GM10847 (cell line): ENCODE measurements at regions not wholly inside any gene's neighbourhood (a gene's known extent, or its start where the extent isn't known, plus 50 kb on each side); places are given as distances from the start of the nearest gene placed in this dataset.

Source experiments
- POLR2A ChIP-seq: IDR thresholded peaks from 2 replicates; pipeline ENCODE4 v1.6.1; 2011; ENCODE audit not compliant: insufficient read length; ENCODE audit errors: extremely low read depth

GRCh38 chr16:86344881-86345280, 165.4 kb upstream of the FOXF1 start:
- no peak for TF ChIP-seq POLR2A

GRCh38 chr16:86345516-86345915, 164.8 kb upstream of the FOXF1 start:
- no peak for TF ChIP-seq POLR2A

GRCh38 chr16:86346034-86346433, 164.3 kb upstream of the FOXF1 start:
- TF ChIP-seq POLR2A: no peak

DNA sequence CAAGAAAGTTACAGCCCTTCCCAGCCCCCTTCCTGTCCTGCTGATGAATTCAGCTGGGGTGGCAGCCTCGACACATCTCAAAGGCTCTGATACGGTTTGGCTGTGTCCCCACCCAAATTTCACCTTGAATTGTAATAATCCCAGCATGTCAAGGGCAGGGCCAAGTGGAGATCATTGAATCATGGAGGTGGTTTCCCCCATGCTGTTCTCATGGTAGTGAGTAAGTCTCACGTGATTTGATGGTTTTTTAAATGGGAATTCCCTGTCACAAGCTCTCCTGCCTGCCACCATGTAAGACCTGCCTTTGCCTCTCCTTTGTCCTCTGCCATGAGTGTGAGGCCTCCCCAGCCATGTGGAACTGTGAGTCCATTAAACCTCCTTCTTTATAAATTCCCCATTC, 163.2 kb upstream of the FOXF1 start:
- no peak for TF ChIP-seq POLR2A

- TF ChIP-seq POLR2A: no peak
Observed at GRCh38 chr16:86347916-86348555, 162.3 kb upstream of the FOXF1 start.

DNA sequence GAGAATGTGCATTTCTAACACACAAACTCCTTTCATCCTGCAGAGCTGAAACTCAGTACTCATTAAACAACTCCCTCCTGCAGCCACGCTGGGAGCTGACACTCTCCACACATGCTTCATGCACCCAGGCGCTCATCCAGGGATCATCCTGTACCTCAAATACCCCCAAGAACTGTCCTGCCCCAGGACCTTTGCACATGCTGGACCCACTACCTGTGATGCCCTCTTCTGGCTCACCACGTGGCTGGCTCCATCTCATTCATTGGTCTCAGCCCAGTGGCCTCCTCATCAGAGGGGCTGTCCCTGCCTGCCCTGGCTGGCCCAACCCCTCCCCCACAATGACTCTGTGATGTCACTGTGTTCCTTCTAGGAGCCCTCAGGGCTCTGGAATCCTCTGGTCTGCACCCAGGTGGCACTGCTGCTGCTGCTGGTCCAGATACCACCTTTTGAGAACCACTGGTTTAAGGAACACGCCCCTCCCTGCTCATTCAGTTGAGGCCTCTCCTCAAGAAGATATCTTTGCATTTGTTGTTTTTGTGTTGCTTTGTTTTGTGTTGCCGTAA, 160.9 kb upstream of the FOXF1 start:
- no peak for TF ChIP-seq POLR2A

DNA sequence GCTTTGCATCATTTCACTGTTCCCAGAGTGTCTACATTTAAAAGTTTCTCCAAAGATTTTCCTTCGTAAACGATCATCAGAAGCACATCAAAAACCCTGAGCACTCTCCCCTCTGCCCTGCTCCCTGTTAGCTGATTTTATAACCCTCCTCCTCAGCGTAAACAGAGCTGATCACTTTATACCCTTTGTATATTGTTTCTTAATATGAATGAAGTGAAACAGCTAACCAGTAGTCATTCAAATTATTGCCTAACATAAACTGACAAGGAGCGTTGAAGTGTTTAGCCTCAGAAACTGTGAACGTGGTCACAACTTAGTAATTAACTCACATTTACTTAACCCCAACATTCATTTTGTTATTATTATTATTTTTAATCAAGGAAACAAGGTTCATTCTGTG, 160.0 kb upstream of the FOXF1 start:
- no peak for TF ChIP-seq POLR2A

DNA sequence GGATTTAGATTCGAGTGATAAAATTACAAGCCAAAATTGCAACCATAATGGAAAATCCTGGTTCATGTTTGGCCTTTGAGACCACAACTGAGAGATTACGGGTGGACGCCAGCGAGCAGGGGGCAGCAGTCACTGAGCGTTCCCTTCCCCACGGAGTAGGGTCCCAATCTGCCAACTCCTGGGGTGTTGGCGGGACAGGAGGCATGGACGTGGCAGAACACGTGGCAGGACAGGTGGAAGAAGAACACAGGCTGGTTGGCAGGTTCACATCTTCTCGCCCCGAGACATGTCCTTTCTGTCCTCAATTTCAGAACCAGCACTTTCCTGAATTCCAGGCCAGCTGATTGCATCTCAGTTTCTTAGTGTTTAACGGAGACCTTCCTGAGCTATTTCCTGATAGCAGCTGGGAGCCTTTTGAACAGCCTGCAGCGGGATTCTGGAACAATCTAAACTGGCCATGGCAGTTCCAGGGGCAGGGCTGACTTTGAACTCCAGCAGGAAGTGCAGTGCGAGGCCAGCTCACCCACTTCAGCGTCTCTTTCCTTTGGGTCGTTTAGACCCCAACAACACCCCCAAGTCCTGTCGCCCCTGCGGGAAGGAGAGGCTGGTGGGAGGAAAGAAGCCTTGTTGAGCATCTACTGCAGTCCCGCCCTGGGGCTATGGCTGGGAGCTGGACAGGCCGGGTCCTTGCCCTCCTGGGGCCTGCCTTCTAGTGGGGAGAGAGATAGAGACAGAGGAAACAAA, 159.1 kb upstream of the FOXF1 start:
- no peak for TF ChIP-seq POLR2A

DNA sequence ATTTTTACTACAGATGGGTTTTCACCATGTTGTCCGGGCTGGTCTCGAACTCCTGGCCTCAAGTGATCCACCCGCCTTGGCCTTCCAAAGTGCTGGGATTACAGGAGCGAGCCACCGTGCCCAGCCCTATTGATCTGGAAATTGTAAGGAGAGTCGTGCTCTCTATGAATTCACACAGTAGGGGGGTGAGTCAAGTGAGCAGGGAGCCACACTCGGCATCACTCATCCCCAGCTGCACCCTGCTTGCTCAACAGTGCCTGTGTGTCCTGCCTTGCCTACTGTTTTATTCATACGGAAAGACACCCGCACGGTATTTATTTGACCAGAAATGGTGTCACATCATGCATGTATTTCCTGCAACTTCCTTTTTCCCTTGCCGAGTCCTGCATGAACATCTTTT, 157.2 kb upstream of the FOXF1 start:
- TF ChIP-seq POLR2A: no peak

GRCh38 chr16:86353948-86354347, 156.4 kb upstream of the FOXF1 start:
- TF ChIP-seq POLR2A: no peak

- no peak for TF ChIP-seq POLR2A
Observed at GRCh38 chr16:86354641-86355513, 155.4 kb upstream of the FOXF1 start.

GRCh38 chr16:86355531-86355930, 154.8 kb upstream of the FOXF1 start:
- TF ChIP-seq POLR2A: no peak

GRCh38 chr16:86355951-86356350, 154.4 kb upstream of the FOXF1 start:
- TF ChIP-seq POLR2A: no peak

DNA sequence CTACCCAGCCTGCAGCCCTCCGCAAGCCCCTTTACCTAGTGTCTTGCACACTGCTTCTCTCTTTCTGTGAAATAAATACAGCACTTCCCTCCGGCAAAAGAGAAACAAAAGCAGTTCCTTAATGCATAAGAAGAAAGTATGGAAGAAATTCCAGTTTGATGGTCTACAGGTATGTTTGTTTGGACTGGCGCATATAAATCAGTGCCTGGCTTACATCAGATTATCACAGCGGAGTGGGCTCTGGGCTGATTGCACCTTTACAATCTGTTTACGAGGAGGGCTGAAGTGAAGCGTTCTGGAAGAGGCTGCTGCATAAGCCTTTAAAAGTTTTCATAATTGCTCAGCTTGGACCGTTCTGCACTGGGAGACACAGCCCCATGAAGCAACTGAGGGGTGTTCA, 153.5 kb upstream of the FOXF1 start:
- TF ChIP-seq POLR2A: no peak

DNA sequence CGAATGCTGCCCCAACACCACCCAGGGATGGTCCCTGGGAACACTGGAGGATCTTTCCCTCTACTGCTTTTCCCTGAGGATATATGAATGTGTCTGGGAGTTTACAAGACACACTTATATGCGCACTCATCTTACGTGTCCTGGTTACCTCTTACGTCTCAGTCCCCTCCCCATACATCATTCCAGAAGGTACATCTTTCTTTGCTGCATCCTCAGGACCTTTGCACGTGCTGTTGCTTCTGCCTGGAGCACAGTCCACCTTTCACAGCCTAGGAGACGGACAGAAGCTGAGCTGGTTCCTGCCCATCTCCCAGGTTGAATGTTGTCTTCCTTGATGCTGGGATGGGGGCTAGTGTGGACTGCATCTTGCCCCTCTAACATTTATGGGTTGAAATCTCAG, 153.0 kb upstream of the FOXF1 start:
- TF ChIP-seq POLR2A: no peak

- no peak for TF ChIP-seq POLR2A
Observed at GRCh38 chr16:86357950-86358349, 152.4 kb upstream of the FOXF1 start.
